AG09319 (cell line): ENCODE measurements at regions not wholly inside any gene's neighbourhood (a gene's known extent, or its start where the extent isn't known, plus 50 kb on each side); places are given as distances from the start of the nearest gene placed in this dataset.

Source experiments
- DNase-seq: peaks from one replicate; pipeline ENCODE4 v3.0.0-alpha.2; 2010; ENCODE audit warnings: low read depth; ENCODE audit errors: extremely low read depth
- TF ChIP-seq, protein P1 (sequence below): IDR thresholded peaks from 2 replicates; pipeline ENCODE4 v1.5.1; 2011; ENCODE audit warnings: low read depth, mild to moderate bottlenecking, inconsistent platforms, low read length, moderate library complexity

- DNase-seq: no peak
- TF ChIP-seq, protein P1, sequence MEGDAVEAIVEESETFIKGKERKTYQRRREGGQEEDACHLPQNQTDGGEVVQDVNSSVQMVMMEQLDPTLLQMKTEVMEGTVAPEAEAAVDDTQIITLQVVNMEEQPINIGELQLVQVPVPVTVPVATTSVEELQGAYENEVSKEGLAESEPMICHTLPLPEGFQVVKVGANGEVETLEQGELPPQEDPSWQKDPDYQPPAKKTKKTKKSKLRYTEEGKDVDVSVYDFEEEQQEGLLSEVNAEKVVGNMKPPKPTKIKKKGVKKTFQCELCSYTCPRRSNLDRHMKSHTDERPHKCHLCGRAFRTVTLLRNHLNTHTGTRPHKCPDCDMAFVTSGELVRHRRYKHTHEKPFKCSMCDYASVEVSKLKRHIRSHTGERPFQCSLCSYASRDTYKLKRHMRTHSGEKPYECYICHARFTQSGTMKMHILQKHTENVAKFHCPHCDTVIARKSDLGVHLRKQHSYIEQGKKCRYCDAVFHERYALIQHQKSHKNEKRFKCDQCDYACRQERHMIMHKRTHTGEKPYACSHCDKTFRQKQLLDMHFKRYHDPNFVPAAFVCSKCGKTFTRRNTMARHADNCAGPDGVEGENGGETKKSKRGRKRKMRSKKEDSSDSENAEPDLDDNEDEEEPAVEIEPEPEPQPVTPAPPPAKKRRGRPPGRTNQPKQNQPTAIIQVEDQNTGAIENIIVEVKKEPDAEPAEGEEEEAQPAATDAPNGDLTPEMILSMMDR: no peak
Observed at GRCh38 chr5:173411791-173412555, 83.8 kb upstream of the STC2 start.

GRCh38 chr5:173410459-173411233 is 82.4 kb upstream of the STC2 start:
- no peak for DNase-seq
- TF ChIP-seq, protein P1: no peak

GRCh38 chr5:173408946-173409345 is 80.7 kb upstream of the STC2 start:
- DNase-seq: no peak
- TF ChIP-seq, protein P1: no peak

DNA sequence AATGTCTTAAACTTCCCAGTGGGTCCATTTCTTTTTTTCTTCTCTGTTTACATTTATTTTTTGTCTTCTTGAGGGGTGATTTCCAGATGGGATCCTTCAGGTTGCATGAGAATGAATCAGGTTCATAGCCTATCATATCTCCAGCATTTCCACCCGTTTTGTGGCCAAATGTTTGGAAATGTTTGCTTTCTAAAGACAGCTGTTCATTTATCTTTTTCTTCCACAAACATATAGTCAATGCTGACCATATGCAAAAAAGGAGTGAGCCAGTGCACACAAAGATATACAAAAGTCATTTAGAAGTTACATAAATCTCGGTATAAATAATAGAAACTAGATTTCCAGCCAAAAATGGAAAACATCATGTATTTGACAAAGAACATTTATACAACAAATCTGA is 71.6 kb upstream of the STC2 start:
- TF ChIP-seq, protein P1: no peak
- DNase-seq: no peak

DNA sequence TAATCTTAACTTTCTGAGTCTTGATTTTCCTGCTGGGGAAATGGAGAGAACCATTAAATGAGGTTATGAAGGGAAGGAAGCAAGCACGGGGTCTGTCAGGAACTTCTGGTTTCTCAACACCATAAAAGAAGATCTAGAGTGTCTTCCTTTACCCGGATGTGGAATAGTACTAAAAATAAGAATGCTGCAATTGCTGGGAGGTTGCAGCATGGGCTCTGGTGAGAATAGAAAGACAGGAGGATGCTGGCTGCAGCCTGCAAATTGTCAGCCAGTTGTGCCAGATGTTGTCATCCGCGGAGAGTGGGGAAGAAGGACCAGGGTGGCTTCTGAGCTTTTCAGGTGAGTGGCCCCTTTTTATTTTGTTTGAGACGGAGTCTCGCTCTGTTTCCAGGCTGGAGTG is 69.3 kb upstream of the STC2 start:
- TF ChIP-seq, protein P1: no peak
- no peak for DNase-seq

GRCh38 chr5:173396311-173396993 is 68.2 kb upstream of the STC2 start:
- TF ChIP-seq, protein P1: no peak; the same call in 1 of the 2 replicates
- DNase-seq: no peak

DNA sequence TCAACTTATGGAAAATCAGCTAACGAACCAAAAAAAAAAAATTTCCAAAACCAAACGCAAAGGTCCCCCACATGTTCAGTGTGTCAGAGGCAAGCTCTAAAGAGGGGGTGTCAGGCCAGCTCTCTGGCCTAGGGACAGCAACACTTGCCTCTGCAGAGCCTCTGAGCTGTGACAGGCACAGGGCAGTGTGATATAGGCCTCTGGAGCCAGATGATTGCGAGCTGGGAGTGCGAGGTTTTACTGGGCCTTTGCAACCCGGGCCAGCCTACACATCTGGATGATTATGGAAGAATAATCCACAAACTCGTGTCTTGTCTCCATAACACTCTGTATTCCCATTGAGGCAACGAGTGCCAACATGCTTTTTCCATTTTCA is 67.7 kb upstream of the STC2 start:
- TF ChIP-seq, protein P1: no peak
- DNase-seq: no peak
